Epithelial cell of proximal tubule (primary cell): ENCODE measurements at regions not wholly inside any gene's neighbourhood (a gene's known extent, or its start where the extent isn't known, plus 50 kb on each side); places are given as distances from the start of the nearest gene placed in this dataset.

Source experiments
- DNase-seq: peaks from one replicate; pipeline ENCODE4 v3.0.0-alpha.2; 2011; ENCODE audit warnings: low read depth
- H3K4me3 ChIP-seq: 2 replicates; pipeline ENCODE4 v1.5.1; 2011; ENCODE audit warnings: low read depth, mild to moderate bottlenecking, low read length
- CTCF ChIP-seq: conservative IDR thresholded peaks from 2 replicates; pipeline ENCODE4 v1.5.1; 2012; ENCODE audit warnings: low read depth, mild to moderate bottlenecking, low read length

- no peak for DNase-seq
- no peak for TF ChIP-seq CTCF
- no peak overlapping the region for H3K4me3 ChIP-seq
Observed at GRCh38 chr6:135789375-135790050, 62.0 kb upstream of the PDE7B start.

- DNase-seq: no peak
- no peak for TF ChIP-seq CTCF
- H3K4me3 ChIP-seq: no peak overlapping the region
Observed at GRCh38 chr6:135791441-135791840, 60.1 kb upstream of the PDE7B start.

DNA sequence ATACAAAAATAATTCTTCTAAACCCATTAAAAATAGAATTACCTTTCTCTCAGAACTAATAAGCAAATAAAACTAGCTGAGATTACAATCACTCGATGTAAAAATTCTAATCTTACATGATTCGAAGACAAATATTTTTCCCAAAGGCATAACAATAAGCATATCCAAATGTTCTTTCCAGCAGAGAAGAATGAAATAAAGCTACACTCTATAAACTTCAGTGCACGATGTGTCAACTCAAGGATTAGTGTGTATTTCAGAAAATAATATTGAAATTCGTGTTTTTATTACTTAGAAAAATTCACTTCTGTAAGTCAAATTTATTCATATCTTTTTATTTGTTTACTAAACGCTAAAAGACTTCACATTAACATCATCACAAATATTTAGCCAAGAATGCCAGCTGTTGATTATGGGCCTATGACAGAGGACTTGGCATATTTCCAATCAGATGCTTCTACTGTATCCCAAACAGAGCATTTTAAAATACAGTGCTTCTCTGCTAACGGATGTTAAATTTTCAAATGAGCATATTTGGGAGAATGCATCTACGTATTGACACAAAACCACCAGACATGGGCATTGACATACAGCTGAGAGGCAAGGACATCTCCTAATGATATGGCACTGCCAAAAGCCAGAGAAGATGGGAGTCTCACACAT lies 54.7 kb upstream of the PDE7B start:
- TF ChIP-seq CTCF: no peak
- DNase-seq: no peak
- no peak overlapping the region for H3K4me3 ChIP-seq

DNA sequence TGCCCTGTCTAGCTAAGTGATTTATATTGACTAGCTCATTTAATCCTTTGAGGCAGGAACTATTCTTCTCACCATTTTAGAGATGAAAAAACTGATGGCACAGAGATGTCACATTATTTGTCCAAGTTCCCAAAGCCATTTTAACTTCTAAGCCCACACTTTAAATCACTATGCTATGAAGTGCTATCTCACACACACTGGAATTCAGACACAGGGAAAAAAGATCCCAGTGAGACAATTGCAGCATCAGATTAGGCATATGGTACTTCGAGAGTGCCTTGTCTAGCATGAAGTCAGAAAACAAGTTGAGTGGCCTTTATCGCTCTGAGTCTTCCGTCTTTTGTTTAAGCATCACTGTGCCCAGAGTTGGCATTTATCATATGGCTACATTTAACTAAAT lies 54.1 kb upstream of the PDE7B start:
- no peak for TF ChIP-seq CTCF
- H3K4me3 ChIP-seq: no peak overlapping the region
- DNase-seq: no peak

- no peak for DNase-seq
- no peak for TF ChIP-seq CTCF
- no peak overlapping the region for H3K4me3 ChIP-seq
Observed at GRCh38 chr6:135798751-135799515, 52.6 kb upstream of the PDE7B start.
